Adrenal gland (tissue), 9 donors: ENCODE measurements at regions not wholly inside any gene's neighbourhood (a gene's known extent, or its start where the extent isn't known, plus 50 kb on each side); places are given as distances from the start of the nearest gene placed in this dataset.

Source experiments
- DNase-seq, 7 donors: peaks; one replicate each; pipeline ENCODE4 v3.0.0-alpha.2; 2019 to 2020
- H3K27ac ChIP-seq, 5 donors: fragments of 200-600 bp; sonication (generic) in 4 of 5; 1 replicate in 3 of 5; 2 replicates in 2 of 5; pipeline versions ENCODE4 v1.5.1 to v1.8.0; 2016 to 2020; ENCODE audit warnings: mild to moderate bottlenecking in 1 of 5
- H3K27me3 ChIP-seq: fragments of 200-600 bp; 2 replicates; pipeline ENCODE4 v1.8.0; 2021
- H3K36me3 ChIP-seq, 2 donors: fragments of 200-600 bp; replicated peaks in 1 of 2; 1 replicate in 1 of 2; 2 replicates in 1 of 2; pipeline versions ENCODE4 v1.5.1 to v1.8.0; 2018 to 2022
- H3K4me1 ChIP-seq, 2 donors: fragments of 200-600 bp; replicated peaks in 1 of 2; 1 replicate in 1 of 2; 2 replicates in 1 of 2; pipeline versions ENCODE4 v1.5.1 to v1.8.0; 2018 to 2021
- H3K4me3 ChIP-seq, 4 donors: fragments of 200-600 bp; sonication (generic) in 3 of 4; one replicate each; pipeline ENCODE4 v1.5.1; 2016 to 2018
- H3K9me3 ChIP-seq, 3 donors: fragments of 200-600 bp; sonication (generic) in 1 of 3; replicated peaks in 1 of 3; 1 replicate in 2 of 3; 2 replicates in 1 of 3; pipeline versions ENCODE4 v1.5.1 to v1.8.0; 2016 to 2021
- CTCF ChIP-seq, 6 experiments: fragments of 450-650 bp in 4 of 6; fragments of 200-600 bp in 2 of 6; sonication (generic) in 1 of 6; IDR thresholded peaks; 1 replicate in 5 of 6; 2 replicates in 1 of 6; pipeline versions ENCODE4 v1.5.1 to v1.8.0; 2016 to 2021; ENCODE audit warnings: antibody characterized with exemption in 6 of 6, mild to moderate bottlenecking in 2 of 6, moderate library complexity in 1 of 6
- POLR2A ChIP-seq, 2 donors: fragments of 450-650 bp; IDR thresholded peaks; one replicate each; pipeline ENCODE4 v1.6.1; 2017; ENCODE audit warnings: antibody characterized with exemption in 2 of 2, mild to moderate bottlenecking in 2 of 2, moderate library complexity in 1 of 2
- WGBS, 4 donors: extraction: QIAGEN DNeasy Blood & Tissue Kit in 2 of 4; methylation state at CpG; one replicate each; pipeline versions ENCODE4 v1.1.5 to v1.1.7; 2013 to 2017; 5-methylcytosine and 5-hydroxymethylcytosine counted together
- intact Hi-C, 2 donors: fragments of 100-400 bp; cut with DNase I; formaldehyde crosslinking; loops; one replicate each; pipeline versions ENCODE4 v1.14.1 to v1.15.0; 2022 to 2023
- donor health status: healthy with polysubstance abuse.
- donor health status: Bipolar disorder and iron deficiency.
- donor health status: DM: yes; HTN: yes; CAD: no.
- donor health status: DM: no; HTN: no; CAD: no.
- donor health status: DM: no; HTN: no; CAD: no.

- intact Hi-C loops = no loop called here
- H3K9me3 ChIP-seq = no peaks in the 10 kb centered on the region
- no peak for DNase-seq
- no peak overlapping the region for H3K27ac ChIP-seq
- H3K4me1 ChIP-seq = no peaks in the 10 kb centered on the region
- H3K4me3 ChIP-seq = no peak overlapping the region
- no peak for TF ChIP-seq POLR2A (IDR thresholded peaks at IDR 0.05)
- TF ChIP-seq CTCF (IDR thresholded peaks at IDR 0.05) = no peak
- no peaks in the 10 kb centered on the region for H3K36me3 ChIP-seq
- no peaks in the 10 kb centered on the region for H3K27me3 ChIP-seq
Measured at GRCh38 chr18:71293322-71293721, 1004.5 kb downstream of the SOCS6 start.

- no peak for DNase-seq
- TF ChIP-seq CTCF (IDR thresholded peaks at IDR 0.05) (no peak), POLR2A (IDR thresholded peaks at IDR 0.05) (no peak)
- no peak overlapping the region for H3K27ac ChIP-seq
- intact Hi-C loops = no loop called here
- no peak overlapping the region for H3K4me3 ChIP-seq
- no peaks in the 10 kb centered on the region for H3K4me1 ChIP-seq
- H3K27me3 ChIP-seq = no peaks in the 10 kb centered on the region
- WGBS, 4 donors = 16 to 38% (median 31%) methylated on average over 2 of the region's 2 CpGs
- H3K9me3 ChIP-seq = no peaks in the 10 kb centered on the region
- H3K36me3 ChIP-seq = no peaks in the 10 kb centered on the region
Measured at GRCh38 chr18:71287268-71287667, 998.4 kb downstream of the SOCS6 start.

- intact Hi-C loops = no loop called here
- WGBS, 4 donors = 48 to 64% (median 64%) methylated on average over 6 of the region's 6 CpGs
- no peak for DNase-seq
- no peaks in the 10 kb centered on the region for H3K9me3 ChIP-seq
- H3K36me3 ChIP-seq = no peaks in the 10 kb centered on the region
- no peak overlapping the region for H3K27ac ChIP-seq
- no peaks in the 10 kb centered on the region for H3K27me3 ChIP-seq
- no peak overlapping the region for H3K4me3 ChIP-seq
- no peaks in the 10 kb centered on the region for H3K4me1 ChIP-seq
- TF ChIP-seq POLR2A (IDR thresholded peaks at IDR 0.05) = no peak
Measured at GRCh38 chr18:71252351-71252865, 963.6 kb downstream of the SOCS6 start.

- intact Hi-C loops = no loop called here
- Histone ChIP-seq H3K27ac (no peak overlapping the region), H3K9me3 (no peaks in the 10 kb centered on the region), H3K4me3 (no peak overlapping the region), H3K27me3 (no peaks in the 10 kb centered on the region), H3K4me1 (no peaks in the 10 kb centered on the region), H3K36me3 (no peaks in the 10 kb centered on the region)
- no peak for DNase-seq
- no peak for TF ChIP-seq CTCF (IDR thresholded peaks at IDR 0.05)
- no peak for TF ChIP-seq POLR2A (IDR thresholded peaks at IDR 0.05)
- 55 to 73% (median 65%) methylated on average over 1 of the region's 1 CpG for WGBS, 4 donors
Measured at GRCh38 chr18:71250191-71250590, 961.3 kb downstream of the SOCS6 start.

GRCh38 chr18:71249791-71250190 lies 960.9 kb downstream of the SOCS6 start:
- H3K36me3 ChIP-seq = no peaks in the 10 kb centered on the region
- no peak overlapping the region for H3K4me3 ChIP-seq
- no peak for TF ChIP-seq CTCF (IDR thresholded peaks at IDR 0.05)
- TF ChIP-seq POLR2A (IDR thresholded peaks at IDR 0.05) = no peak
- no peak overlapping the region for H3K27ac ChIP-seq
- no peaks in the 10 kb centered on the region for H3K27me3 ChIP-seq
- no peaks in the 10 kb centered on the region for H3K9me3 ChIP-seq
- H3K4me1 ChIP-seq = no peaks in the 10 kb centered on the region
- DNase-seq = no peak
- intact Hi-C loops = no loop called here
